ENCODE measurements at regions not wholly inside any gene's neighbourhood (a gene's known extent, or its start where the extent isn't known, plus 50 kb on each side); places are given as distances from the start of the nearest gene placed in this dataset.
"Not testable (repeated sequence)": the region's sequence is repeated elsewhere in the genome, so short reads cannot be mapped to it uniquely, and the experiment has no call there.

- not testable (repeated sequence) for DNase-seq (ENCODE audit: extremely low read depth in 1 of 2, low read depth in 1 of 2)
Observed at GRCh38 chr11:82396639-82397038, 337.0 kb downstream of the FAM181B start.

- DNase-seq (ENCODE audit: extremely low read depth in 1 of 2, low read depth in 1 of 2), result no peak
Observed at GRCh38 chr11:82384308-82384707, 349.4 kb downstream of the FAM181B start.

GRCh38 chr11:82373781-82374542 is 359.7 kb downstream of the FAM181B start:
- no peak for DNase-seq (ENCODE audit: extremely low read depth in 1 of 2, low read depth in 1 of 2)

- DNase-seq (ENCODE audit: extremely low read depth in 1 of 2, low read depth in 1 of 2), result no peak
Observed at GRCh38 chr11:82365351-82365750, 368.3 kb downstream of the FAM181B start.

- no peak for DNase-seq (ENCODE audit: extremely low read depth in 1 of 2, low read depth in 1 of 2)
Observed at GRCh38 chr11:82356316-82356715, 377.3 kb downstream of the FAM181B start.

GRCh38 chr11:82355313-82355823 is 378.3 kb downstream of the FAM181B start:
- no peak for DNase-seq (ENCODE audit: extremely low read depth in 1 of 2, low read depth in 1 of 2)

GRCh38 chr11:82326853-82327252 is 406.8 kb downstream of the FAM181B start:
- no peak for DNase-seq (ENCODE audit: extremely low read depth in 1 of 2, low read depth in 1 of 2)

DNA sequence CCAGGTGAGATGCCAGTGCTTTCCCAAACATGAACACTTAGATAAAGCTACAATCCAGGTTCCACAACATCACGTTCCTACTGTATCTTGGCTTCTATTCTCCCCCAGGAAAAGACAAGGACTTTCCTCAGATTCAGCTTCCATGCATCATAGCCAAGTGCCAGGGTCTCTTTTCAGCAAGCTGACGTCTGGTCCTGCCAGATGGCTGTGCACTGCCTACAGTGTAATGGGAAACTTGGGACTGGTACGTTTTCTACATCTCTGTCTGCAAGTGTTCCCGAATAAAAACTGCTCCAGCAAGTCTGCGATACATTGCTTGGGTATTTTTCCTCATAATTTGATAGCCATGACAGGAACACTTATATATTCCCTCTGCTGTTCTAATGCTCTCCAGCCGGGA is 412.5 kb downstream of the FAM181B start:
- DNase-seq (ENCODE audit: extremely low read depth in 1 of 2, low read depth in 1 of 2), result no peak

GRCh38 chr11:82315093-82315492 is 418.6 kb downstream of the FAM181B start:
- DNase-seq (ENCODE audit: extremely low read depth in 1 of 2, low read depth in 1 of 2), result no peak

- no peak for DNase-seq (ENCODE audit: extremely low read depth in 1 of 2, low read depth in 1 of 2)
Observed at GRCh38 chr11:82308979-82309378, 424.7 kb downstream of the FAM181B start.

- DNase-seq (ENCODE audit: extremely low read depth in 1 of 2, low read depth in 1 of 2), result no peak
Observed at GRCh38 chr11:82305123-82305522, 428.5 kb downstream of the FAM181B start.

DNA sequence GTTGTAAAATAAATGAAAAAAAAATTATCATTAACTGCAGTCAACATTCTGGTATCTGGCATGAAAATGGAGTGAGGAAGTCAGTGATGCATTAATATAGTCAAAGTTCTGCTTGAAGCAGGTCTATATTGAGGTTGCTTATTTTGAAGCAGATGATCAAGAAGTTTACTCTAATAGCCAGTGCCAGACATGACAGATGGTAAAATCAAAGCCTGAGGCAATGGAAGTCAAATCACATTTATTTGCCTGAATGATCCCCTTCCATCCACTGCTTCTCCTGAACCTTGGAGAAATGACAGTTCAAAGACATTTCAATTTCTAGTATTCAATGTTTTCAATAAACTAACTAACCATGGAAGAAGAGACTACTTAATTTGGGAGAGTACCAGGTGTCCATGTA is 430.0 kb downstream of the FAM181B start:
- no peak for DNase-seq (ENCODE audit: extremely low read depth in 1 of 2, low read depth in 1 of 2)

DNA sequence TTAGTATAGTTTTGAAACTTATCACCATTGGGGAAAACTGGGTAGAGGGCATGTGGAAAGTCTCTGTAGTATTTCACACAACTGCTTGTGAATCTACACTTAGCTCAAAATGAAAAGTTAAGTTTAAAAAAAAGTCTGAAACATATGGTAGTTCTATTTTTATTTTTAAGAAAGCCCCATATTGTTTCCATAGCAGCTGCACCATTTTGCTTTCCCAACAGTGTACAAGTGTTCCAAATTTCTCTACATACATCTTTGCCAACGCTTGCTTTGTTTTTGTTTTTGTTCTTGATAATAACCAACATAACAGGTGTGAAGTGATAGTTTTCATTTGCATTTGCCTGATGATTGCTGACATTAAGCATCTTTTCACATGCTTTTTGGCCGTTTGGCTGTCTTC is 445.2 kb downstream of the FAM181B start:
- no peak for DNase-seq (ENCODE audit: extremely low read depth in 1 of 2, low read depth in 1 of 2)

- DNase-seq (ENCODE audit: extremely low read depth in 1 of 2, low read depth in 1 of 2), result no peak
Observed at GRCh38 chr11:82270870-82271269, 462.8 kb downstream of the FAM181B start.

DNA sequence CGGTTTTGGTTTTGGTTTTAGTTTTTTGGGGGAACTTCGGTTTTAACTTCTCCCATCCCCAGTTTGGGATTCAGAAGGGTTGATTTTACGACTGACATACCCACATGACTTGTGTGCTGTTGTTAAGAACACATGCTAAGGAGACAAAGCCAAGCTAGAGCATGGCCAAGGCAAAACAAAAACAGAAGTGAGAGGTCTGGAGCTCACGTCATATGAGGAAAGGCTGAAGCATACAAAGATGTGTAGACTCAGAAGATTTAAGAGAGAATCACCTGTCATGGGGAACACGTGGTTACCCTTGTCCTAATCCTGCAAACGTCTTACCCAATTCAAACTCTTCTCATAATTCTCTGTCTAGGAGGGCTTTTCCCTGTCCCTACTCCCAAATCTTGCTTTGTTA is 465.0 kb downstream of the FAM181B start:
- DNase-seq (ENCODE audit: extremely low read depth in 1 of 2, low read depth in 1 of 2), result no peak

DNA sequence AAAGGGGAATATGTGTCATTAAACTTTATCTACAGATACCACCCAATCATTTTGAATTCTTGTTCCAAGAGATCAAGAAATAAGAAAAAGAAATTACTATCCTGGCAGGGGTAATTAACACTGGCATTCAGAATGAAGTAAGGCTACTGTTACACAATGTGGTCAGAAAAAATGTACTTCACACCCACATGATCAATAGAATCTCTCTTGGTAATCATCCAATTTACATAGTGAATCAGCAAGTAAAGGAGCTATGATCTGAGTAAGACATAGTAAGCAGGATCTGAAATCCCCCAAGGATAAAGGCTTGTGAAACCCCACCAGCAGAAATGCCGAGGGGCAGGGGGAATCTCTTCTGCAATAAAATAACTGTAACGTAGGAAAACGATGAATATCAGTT is 466.5 kb downstream of the FAM181B start:
- DNase-seq (ENCODE audit: extremely low read depth in 1 of 2, low read depth in 1 of 2), result no peak

GRCh38 chr11:82261367-82261766 is 472.3 kb downstream of the FAM181B start:
- DNase-seq (ENCODE audit: extremely low read depth in 1 of 2, low read depth in 1 of 2), result no peak

GRCh38 chr11:82250047-82250446 is 483.6 kb downstream of the FAM181B start:
- DNase-seq (ENCODE audit: extremely low read depth in 1 of 2, low read depth in 1 of 2), result no peak

GRCh38 chr11:82246926-82247325 is 486.7 kb downstream of the FAM181B start:
- DNase-seq (ENCODE audit: extremely low read depth in 1 of 2, low read depth in 1 of 2), result no peak

DNA sequence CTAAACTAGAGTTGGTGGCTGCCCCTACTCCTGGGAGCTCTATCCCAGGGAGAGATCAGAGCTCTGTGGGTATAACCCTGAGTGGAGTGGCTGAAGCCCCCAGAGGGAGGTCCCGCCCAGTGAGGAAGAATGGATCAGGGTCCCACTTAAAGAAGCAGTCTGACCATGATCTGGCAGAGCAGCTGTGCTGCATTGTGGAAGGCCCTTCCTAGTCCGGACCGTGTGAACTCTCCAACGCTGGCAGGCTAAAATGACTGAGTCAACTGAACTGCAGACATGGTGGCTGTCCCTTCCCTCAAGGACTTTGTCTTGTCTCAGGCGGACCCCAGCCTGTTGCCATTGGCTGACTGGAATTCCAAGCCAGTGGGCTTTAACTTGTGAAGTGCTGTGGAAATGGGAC is 494.2 kb downstream of the FAM181B start:
- DNase-seq (ENCODE audit: extremely low read depth in 1 of 2, low read depth in 1 of 2), result no peak

DNA sequence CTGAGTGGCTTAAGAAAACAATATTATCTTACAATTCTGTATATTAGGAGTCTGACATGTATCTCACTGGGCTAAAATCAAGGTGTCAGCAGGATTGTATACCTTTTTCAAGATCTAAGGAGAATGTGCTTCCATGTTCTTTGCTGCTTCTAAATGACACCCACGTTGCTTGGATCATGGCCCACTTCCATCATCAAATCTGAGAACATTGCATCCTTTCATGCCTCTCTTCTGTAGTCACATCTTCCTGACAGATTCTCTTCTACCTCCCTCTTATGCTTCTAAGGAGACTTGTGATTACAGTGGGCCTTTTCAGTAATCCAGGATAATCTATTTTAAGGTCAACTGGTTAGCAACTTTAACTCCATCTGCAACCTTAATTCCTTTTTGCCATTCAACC is 499.4 kb downstream of the FAM181B start:
- DNase-seq (ENCODE audit: extremely low read depth in 1 of 2, low read depth in 1 of 2), result no peak

DNA sequence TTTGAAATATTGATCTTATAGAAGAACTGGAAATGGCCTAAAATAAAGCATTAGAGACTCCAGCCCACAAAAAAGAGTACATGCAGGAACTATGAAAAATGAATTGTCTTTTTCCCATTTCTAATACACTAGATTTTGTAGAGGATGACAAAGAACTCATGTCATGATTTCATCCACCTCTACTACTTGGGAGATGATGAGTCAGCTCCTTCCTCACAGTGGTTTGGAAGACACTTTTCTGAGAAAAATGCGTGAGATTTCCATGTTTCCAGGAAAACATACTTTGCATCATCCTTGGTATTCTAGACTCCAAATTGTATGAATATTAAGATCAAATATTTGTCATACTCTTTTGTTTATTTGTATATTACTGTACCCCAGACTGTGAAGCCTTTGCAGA is 500.5 kb downstream of the FAM181B start:
- DNase-seq (ENCODE audit: extremely low read depth in 1 of 2, low read depth in 1 of 2), result no peak

- no peak for DNase-seq (ENCODE audit: extremely low read depth in 1 of 2, low read depth in 1 of 2)
Observed at GRCh38 chr11:82229341-82229740, 504.3 kb downstream of the FAM181B start.

Data from activated CD8-positive, alpha-beta memory T cell treated with anti-CD3 and anti-CD28 coated beads for 1 hour (primary cell).